ENCODE measurements at regions not wholly inside any gene's neighbourhood (a gene's known extent, or its start where the extent isn't known, plus 50 kb on each side); places are given as distances from the start of the nearest gene placed in this dataset.

- Mint-ChIP-seq H3K36me3 (ENCODE audit: unreplicated experiment) (peaks cover 12% of the 10 kb centered on the region), H3K4me3 (ENCODE audit: unreplicated experiment) (no peak overlapping the region), H3K27me3 (ENCODE audit: unreplicated experiment) (peaks cover 6% of the 10 kb centered on the region), H3K4me1 (ENCODE audit: low read depth, unreplicated experiment) (peaks cover 22% of the 10 kb centered on the region), H3K27ac (ENCODE audit: unreplicated experiment) (no peak overlapping the region), H3K9me3 (ENCODE audit: unreplicated experiment) (peaks cover 2% of the 10 kb centered on the region)
- TF ChIP-seq, protein P1, sequence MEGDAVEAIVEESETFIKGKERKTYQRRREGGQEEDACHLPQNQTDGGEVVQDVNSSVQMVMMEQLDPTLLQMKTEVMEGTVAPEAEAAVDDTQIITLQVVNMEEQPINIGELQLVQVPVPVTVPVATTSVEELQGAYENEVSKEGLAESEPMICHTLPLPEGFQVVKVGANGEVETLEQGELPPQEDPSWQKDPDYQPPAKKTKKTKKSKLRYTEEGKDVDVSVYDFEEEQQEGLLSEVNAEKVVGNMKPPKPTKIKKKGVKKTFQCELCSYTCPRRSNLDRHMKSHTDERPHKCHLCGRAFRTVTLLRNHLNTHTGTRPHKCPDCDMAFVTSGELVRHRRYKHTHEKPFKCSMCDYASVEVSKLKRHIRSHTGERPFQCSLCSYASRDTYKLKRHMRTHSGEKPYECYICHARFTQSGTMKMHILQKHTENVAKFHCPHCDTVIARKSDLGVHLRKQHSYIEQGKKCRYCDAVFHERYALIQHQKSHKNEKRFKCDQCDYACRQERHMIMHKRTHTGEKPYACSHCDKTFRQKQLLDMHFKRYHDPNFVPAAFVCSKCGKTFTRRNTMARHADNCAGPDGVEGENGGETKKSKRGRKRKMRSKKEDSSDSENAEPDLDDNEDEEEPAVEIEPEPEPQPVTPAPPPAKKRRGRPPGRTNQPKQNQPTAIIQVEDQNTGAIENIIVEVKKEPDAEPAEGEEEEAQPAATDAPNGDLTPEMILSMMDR (IDR thresholded peaks at IDR 0.05; ENCODE audit: partially characterized antibody, unreplicated experiment) = no peak
- DNase-seq = no peak
These were observed 218.7 kb upstream of the CHRNA7 start for GRCh38 chr15:31811641-31812040.

- peaks cover 12% of the 10 kb centered on the region for H3K36me3 Mint-ChIP-seq (ENCODE audit: unreplicated experiment)
- H3K4me3 Mint-ChIP-seq (ENCODE audit: unreplicated experiment) = no peak overlapping the region
- TF ChIP-seq, protein P1 (IDR thresholded peaks at IDR 0.05; ENCODE audit: partially characterized antibody, unreplicated experiment) = no peak
- H3K9me3 Mint-ChIP-seq (ENCODE audit: unreplicated experiment) = peaks cover 2% of the 10 kb centered on the region
- no peak for DNase-seq
- H3K4me1 Mint-ChIP-seq (ENCODE audit: low read depth, unreplicated experiment) = peaks cover 13% of the 10 kb centered on the region
- no peak overlapping the region for H3K27ac Mint-ChIP-seq (ENCODE audit: unreplicated experiment)
- peaks cover 6% of the 10 kb centered on the region for H3K27me3 Mint-ChIP-seq (ENCODE audit: unreplicated experiment)
These were observed 216.2 kb upstream of the CHRNA7 start for GRCh38 chr15:31814082-31814481.

GRCh38 chr15:31815411-31816155, 214.7 kb upstream of the CHRNA7 start:
- peaks cover 7% of the 10 kb centered on the region for H3K36me3 Mint-ChIP-seq (ENCODE audit: unreplicated experiment)
- TF ChIP-seq, protein P1 (IDR thresholded peaks at IDR 0.05; ENCODE audit: partially characterized antibody, unreplicated experiment) = no peak
- no peak overlapping the region for H3K4me3 Mint-ChIP-seq (ENCODE audit: unreplicated experiment)
- H3K27ac Mint-ChIP-seq (ENCODE audit: unreplicated experiment) = no peak overlapping the region
- peaks cover 13% of the 10 kb centered on the region for H3K4me1 Mint-ChIP-seq (ENCODE audit: low read depth, unreplicated experiment)
- DNase-seq = no peak
- peaks cover 6% of the 10 kb centered on the region for H3K27me3 Mint-ChIP-seq (ENCODE audit: unreplicated experiment)
- H3K9me3 Mint-ChIP-seq (ENCODE audit: unreplicated experiment) = peaks cover 2% of the 10 kb centered on the region

GRCh38 chr15:31822463-31822862, 207.9 kb upstream of the CHRNA7 start:
- no peak overlapping the region for H3K27ac Mint-ChIP-seq (ENCODE audit: unreplicated experiment)
- H3K36me3 Mint-ChIP-seq (ENCODE audit: unreplicated experiment) = peaks cover 13% of the 10 kb centered on the region
- H3K27me3 Mint-ChIP-seq (ENCODE audit: unreplicated experiment) = peaks cover 2% of the 10 kb centered on the region
- TF ChIP-seq, protein P1 (IDR thresholded peaks at IDR 0.05; ENCODE audit: partially characterized antibody, unreplicated experiment) = no peak
- DNase-seq = no peak
- no peak overlapping the region for H3K4me3 Mint-ChIP-seq (ENCODE audit: unreplicated experiment)
- no peaks in the 10 kb centered on the region for H3K9me3 Mint-ChIP-seq (ENCODE audit: unreplicated experiment)
- H3K4me1 Mint-ChIP-seq (ENCODE audit: low read depth, unreplicated experiment) = peaks cover 11% of the 10 kb centered on the region

DNA sequence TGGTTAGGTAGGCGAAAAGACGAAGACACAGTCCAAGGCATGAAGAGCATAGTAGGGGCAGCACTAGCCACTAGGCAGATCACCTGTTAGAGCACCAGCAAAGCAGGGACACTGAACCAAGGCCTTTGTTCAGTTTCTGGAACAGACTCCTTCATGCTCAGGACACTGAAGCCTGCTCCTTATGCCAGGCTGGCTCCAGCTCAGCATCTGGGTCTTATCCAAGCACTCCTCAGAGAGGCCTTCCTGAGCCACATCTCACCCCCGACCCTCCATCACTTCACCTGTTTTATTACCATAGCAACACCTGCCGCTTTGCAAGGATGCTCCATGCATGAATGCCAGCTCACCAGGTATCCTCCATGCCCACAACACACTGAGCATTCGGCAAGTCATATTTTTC, 206.3 kb upstream of the CHRNA7 start:
- peaks cover 21% of the 10 kb centered on the region for H3K36me3 Mint-ChIP-seq (ENCODE audit: unreplicated experiment)
- H3K9me3 Mint-ChIP-seq (ENCODE audit: unreplicated experiment) = no peaks in the 10 kb centered on the region
- H3K4me3 Mint-ChIP-seq (ENCODE audit: unreplicated experiment) = no peak overlapping the region

More for the DNA sequence above, 206.3 kb upstream of the CHRNA7 start:
- Mint-ChIP-seq H3K27ac (ENCODE audit: unreplicated experiment) (no peak overlapping the region), H3K4me1 (ENCODE audit: low read depth, unreplicated experiment) (peaks cover 8% of the 10 kb centered on the region), H3K27me3 (ENCODE audit: unreplicated experiment) (peaks cover 2% of the 10 kb centered on the region)
- TF ChIP-seq, protein P1 (IDR thresholded peaks at IDR 0.05; ENCODE audit: partially characterized antibody, unreplicated experiment) = no peak
- no peak for DNase-seq
